NCI-H69 (cell line): ENCODE measurements at regions not wholly inside any gene's neighbourhood (a gene's known extent, or its start where the extent isn't known, plus 50 kb on each side); places are given as distances from the start of the nearest gene placed in this dataset.
"Not testable (repeated sequence)": the region's sequence is repeated elsewhere in the genome, so short reads cannot be mapped to it uniquely, and the experiment has no call there.

Experiments used
- DNase-seq: peaks from one replicate; lab custom pipeline; 2025; lab: John Stamatoyannopoulos, UW

DNA sequence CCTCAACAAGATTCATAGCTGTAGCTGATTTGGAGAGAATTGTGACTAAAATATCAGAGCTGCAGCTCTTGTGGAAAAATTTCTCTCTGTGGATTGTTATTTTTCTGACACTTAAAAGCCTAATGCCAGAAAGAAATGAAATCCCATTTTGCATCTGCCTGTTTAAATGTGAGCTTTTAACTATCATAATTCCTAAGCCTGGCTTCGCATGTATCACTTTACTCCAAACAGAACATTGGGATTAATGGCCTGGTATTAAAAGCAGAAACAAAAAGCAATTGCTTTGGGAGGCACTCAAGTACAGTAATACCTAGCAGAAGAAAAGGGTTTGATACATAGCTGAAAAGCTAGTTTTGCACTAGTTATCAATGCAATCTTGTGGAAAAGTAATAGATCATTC is 164.2 kb upstream of the FSHR start:
- no peak for DNase-seq

DNA sequence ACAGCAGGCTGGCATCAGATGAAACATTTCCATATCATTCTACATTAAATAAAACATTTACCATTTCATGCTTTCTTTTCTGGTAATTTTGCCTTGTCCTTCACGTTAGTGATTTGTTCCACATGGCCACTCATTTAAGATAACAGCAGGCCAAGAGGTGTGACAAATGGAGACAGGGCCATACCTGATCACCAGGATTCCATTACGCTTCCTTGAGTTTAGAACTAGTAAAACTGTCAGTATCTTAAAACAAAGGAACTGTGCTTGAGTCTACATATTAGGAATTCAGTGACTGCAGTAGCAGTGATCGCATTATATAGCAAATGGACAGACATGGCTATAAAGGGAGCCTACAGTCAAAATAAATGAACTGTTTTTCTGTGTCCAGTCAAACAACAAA is 155.1 kb upstream of the FSHR start:
- DNase-seq = no peak

DNA sequence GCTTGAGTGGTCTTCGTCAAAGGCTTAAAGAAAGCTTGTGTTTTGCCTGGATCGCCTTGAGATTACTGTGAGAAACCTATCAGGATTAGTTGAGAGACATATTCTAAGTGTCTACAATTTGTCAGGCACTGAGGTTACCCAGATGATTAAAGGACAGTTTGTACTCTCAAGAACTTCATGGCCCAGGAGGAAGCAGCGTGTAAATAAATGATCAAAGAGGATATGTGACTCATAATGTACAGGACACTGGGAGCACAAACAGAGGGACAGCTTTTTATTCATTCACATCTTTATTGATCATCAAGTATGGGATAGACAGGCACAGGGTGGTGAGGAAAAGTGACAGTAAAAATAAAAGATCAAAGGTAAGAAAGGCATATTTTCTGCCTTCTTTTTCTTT is 152.6 kb upstream of the FSHR start:
- DNase-seq = no peak

DNA sequence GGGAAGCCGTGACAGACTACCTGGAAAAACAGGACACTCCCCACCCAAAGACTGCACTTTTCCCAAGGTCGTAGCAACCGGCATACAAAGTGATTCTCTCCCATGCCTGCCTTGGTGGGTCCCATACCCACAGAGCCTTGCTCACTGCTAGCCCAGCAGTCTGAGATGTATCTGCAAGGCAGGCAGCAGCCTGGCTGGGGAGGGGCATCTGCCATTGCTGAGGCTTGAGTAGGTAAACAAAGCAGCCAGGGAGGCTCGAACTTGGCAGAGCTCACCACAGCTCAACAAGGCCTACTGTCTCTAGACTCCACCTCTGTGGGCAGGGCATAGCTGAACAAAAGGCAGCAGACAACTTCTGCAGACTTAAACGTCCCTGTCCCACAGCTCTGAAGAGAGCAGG is 144.4 kb upstream of the FSHR start:
- DNase-seq = not testable (repeated sequence)

DNA sequence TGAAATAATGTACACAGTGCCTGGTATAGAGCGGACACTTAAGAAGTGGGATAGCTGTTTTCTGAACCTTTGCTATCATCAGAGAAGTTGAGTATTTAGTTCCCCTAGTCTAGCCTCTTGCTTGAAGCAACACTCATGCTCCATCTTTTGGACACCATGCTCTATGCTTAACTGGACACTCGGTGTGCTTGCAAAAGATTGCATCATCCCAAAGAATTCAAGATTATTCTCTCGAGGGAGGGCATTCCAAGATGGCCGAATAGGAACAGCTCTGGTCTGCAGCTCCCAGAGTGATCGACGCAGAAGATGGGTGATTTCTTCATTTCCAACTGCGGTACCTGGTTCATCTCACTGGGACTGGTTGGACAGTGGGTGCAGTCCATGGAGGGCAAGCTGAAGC is 143.9 kb upstream of the FSHR start:
- DNase-seq = no peak

DNA sequence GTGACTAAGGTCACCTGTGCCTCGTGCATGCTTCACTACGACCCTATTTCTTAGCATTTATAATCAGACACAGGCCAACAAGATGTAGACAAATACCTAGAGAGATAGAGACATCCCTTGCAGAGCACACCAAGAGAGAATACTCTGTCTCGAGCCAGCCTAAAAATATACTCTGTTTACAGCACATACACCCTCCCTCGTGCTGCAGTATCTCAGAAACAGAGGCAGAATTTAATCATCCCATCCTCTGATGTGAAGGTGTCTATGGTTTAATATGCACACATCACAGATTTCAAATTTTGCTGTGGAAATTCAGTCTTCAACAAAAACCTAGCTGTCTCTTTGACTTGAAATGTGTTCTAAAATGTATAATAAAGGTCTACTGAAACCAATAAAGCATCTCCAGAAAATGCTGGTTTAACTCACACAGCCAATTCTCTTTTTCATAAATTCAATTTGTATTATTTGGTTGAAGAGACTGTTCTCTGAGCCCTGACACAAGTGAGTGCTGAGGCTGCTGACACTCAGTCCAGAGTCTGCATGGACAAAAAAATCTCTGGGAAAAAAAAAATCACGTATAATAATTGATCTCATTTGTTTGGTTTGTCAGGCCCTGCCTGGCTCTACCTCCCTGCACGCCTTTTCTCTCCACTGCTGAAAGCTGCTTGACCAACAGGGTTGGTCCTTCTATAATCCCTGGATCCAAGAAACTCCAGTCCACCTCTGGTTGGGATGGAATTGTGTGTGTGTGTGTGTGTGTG is 142.0 kb upstream of the FSHR start:
- DNase-seq = no peak

DNA sequence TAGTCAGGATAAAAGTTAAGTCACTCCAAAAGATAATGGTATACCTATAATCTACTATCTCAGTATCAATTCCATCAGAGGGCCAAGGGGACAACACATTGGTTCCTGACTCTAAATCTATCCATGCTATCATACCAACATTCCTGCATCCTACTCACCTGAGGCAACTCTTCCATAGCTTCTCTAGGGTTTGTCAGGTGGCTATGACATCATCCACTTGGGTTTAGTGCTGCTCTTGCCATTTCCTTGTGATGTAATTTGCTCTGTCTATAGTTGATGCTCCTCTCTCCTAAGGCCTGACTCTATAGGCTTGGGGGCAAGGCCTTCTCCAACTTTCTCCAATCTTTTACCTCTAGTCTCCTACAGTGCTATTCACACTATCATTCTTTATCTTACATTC is 139.9 kb upstream of the FSHR start:
- no peak for DNase-seq

DNA sequence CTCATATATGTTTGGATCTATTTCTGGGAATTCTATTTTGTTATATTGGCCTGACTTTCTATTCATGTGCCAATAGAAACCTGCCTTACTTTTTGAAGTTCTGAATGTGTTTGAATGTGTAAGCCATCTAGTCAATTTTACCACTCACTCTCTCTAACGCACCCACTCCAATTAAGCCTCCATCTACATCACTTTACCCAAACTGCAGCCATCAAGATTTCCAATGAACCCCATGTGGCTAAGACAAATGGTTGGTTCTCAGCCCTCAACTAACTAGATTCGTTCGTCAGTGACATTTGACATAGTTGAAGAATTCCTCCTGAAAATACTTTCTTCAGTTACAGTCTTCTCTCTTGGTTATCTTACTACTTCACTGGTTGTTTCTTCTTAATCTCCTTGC is 137.3 kb upstream of the FSHR start:
- no peak for DNase-seq

DNA sequence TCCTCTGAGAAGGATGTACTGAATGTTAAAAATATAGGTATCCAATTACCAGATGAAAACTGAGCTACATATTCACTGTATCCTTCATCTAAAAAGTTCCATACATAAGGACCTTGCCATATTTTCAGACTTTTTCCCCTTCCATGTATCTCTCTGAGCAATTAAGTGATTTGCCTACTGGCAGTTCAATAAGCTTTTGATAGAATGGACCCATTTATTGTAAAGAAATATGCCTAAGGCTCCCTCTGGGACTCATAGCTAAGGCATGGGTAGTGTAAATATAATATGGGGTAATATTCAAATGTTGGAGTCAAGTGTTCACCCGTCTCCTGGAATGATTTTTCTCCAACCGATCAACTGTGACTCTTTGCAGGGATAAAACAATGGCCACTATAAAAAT is 135.4 kb upstream of the FSHR start:
- no peak for DNase-seq

DNA sequence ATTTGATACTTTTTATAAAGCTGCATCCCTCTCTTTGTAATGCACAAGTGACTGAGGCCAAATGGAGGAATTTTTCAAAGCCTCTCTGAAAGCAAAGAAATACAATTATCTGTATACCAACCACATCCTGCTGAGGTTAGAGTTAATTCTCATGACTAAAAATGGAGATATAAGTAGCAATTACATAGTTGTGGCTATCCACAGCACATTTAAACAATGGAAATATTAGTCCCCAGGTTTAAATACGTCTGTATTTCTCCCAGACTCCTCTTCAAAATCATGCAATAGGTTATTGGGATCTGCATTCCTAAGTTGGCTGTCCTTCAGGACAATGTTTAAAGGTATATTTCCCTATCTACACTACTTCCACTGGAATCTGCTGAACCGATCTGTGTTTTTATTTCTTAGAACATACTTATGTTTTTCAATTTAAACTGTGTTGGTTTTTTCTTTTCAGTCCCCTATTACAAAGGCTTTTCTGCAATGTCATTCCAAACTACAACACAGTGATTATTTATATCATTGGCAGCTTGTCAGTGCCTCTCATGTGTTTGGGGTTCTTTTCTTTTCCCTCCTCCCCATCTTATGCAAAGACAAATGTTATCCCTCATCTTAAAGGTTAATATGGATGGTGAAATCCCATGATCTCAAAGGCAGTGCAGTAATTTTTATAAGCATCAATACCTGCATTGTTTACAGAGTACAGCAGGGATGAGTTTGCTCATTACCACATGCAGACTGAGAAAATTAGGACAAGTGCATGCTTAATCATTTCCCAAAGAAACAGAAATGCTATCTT is 134.8 kb upstream of the FSHR start:
- no peak for DNase-seq

DNA sequence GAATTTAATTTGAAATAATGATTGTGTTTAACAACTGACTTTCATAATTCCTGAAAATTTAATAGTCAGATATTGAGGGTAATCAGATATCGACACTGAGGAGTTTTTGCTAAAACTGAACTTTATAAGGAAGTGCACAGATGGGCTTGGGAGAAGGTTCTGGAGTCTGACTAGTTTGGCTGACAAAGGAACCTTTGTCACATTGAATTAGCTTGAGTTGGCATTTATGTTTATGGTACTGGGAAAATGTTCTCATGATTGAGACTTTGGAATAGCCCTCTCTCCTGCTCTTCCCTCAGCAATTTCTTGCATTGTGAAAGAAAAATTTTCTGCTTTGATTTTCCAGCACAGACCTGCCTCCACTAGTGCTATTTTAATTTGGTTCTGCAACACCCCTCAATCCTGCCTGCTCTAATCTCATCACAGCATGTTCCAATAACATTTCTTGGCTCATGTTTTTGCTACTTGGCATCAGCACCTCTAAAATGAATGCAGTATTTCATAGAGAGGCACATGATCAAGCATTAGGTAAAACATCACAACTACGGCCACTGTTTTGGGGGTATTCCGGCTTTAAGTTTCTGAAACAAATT is 133.9 kb upstream of the FSHR start:
- no peak for DNase-seq

DNA sequence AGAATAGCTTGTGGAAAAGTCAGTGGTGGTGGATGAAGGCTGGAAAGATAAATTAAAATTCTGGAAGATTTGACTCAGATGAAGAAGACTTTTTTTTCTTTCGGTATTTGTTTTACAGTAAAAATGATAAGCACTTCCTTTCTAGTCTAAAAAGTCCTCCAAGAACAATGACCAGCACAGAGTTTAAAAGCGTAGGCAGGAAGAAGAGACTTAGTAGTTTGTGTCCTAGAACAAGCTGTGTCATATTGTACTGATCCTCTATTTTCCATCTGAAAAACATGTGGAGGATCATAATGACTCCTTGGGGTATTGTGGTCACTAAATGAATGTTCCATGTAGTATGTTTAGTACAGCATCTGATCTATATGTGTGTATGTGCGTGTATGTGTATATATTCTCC is 132.4 kb upstream of the FSHR start:
- no peak for DNase-seq

DNA sequence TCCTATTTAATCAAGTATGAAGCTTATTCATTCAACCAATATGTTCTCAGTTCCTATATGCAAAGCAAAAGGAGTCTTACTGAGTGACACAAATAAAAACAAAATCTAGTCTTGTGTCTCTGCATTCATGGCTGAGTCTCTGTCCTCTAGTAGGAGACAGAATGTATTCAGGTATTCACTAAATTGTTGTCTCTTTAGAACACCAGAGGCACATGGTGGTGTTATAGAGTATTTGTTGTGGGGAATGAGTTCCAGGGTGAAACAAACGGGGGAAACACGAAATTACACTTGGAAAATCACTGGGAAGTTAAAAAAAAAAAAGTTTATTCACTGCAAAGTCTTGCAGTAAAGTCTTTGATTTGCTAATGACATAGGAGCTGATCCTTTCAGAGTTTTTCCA is 131.7 kb upstream of the FSHR start:
- DNase-seq = no peak

DNA sequence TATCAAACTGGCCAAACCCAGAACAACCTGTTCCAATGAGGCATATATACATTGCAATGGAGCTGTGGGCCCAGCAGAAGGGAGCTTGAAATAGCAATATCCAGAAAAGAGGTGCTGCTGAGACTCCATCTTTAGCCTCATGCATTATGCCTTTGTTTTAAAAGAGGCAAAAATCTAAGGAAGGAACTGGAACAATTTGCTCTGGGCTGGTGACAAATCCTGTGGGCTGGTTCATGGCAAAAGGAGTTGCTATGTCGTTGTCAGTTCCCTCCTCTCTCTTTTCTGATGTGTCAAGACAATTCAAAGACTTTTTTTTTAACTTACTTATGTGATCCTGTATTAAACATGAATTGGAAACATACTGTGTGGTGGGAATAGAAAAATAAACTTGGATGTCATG is 124.2 kb upstream of the FSHR start:
- DNase-seq = no peak

DNA sequence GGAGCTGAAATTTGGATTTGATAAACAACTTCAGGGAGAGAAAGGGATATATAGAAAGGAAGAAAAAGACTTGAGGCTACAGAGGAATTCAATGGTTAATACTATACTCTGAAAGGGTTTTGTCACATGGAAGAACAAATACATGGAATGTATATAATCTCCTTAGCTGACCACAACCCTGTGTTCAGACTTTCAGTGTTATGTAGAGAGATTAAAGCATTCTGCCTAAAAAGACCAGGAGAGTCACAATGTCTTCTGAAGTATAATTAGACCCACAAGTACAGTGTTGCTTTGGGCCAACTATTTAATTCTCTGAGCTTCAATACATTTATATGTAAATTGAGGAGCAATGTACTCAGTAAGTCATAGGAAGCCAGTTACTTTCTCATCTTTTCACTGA is 123.8 kb upstream of the FSHR start:
- no peak for DNase-seq

DNA sequence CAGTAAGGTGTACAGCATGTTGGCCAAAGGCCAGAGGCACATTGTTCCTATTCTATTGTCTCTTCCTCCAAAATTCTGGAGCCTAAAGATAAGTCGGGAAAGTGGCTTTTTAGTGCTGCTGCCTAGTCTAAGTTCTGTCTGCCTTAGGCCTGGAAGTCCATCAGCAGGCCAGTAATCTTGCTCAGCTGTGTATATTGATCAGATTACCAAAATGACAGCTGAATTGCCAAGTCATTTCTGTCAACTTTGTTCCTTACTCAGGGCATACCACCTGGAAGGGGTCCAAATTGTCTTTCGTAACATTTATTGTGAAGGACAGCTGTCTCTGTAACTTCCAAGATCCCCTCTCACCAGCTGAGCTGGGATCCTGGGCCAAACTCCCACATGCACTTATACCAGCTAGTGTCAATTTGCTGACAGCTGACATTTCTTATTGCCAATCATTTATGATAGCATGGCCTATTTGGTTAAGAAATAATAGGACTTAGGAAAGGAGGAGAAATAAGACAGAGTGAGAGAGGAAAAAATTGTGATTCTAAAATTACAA is 116.8 kb upstream of the FSHR start:
- DNase-seq = no peak

DNA sequence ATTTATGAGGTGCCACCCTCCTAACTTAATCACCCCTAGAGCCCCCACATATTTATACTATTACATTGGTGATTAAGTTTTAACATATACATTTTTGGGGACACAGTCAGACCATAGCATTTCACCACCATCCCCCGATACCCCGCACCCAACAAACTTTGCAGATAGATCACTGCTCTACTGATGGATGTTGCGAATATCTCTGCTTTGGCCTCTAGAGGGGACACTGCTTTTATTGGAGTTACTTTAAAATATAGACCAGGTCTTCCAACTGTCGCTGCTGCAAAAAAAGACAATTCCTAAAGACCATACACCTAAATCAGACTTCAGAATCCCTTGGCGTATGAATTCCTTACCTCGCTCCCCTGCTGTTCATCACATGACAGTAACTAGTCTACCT is 115.8 kb upstream of the FSHR start:
- DNase-seq = no peak

DNA sequence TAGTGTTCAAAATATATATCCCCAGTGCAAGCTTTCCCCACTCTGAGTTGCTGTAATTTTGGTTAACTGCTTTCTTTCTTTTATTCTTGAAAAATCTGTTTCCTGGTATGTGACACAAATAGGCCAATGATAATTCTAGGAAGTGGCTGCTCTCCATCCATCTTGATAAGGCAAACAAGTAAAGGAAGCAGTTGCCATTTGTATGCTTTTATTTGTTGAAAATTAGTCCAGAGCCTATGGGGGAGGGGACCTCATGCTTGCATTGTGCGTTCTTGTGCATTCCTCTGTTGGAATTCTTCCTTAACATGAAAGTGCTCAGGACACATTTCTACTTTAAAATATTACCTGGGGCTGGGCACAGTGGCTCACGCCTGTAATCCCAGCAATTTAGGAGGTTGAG is 111.2 kb upstream of the FSHR start:
- no peak for DNase-seq

DNA sequence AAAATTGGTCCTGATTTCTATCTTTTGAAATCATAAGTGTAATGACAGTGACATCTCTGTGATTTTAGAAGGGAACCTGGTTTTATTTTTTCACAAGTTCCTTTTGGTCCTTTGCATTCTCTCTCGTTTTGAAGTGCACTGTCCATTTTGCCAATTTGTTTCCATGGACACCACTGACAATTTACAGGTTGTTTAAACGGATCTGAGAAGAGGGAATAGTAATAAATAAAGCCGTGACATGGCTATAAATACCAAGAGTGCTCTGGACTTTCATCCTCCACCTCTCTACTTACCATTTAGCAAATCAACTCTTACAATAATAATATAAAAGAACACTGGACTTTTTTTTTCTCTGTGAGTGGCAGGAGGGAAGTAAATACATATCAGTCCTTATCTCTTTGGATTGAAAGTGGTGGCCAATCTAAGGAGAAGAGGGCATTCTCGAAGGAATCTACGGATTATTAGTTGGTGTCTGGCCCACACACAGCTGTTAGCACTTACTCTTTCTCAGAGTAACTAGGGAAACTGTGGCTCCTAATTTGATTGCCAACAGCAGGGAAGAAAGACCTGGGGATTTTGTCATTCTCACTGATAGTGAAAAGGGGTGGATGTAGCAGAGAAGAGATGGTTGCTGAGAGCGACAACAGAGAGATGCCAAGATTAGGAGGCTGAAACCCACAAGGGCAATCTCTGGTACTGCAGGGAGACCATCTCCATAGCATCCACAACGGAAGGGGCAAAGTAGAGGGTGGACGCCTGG is 108.7 kb upstream of the FSHR start:
- DNase-seq = no peak

DNA sequence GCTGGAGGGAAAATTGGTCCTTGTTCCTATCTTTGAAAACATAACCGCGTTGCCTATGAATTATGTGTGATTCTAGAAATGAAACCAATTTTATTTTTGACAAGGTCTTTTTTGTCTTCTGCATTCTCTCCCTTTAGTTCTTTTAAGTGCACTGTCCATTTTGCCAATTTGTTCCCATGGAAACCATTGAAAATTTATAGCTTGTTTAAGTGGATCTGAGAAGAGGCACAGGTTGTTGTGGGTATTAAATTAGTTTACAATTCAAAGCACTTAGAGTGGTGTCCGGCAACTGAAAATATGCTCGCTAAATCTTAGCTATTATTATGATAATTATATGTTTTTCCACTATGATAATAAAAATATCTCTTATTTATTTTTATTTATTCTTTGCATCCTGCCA is 107.5 kb upstream of the FSHR start:
- no peak for DNase-seq

DNA sequence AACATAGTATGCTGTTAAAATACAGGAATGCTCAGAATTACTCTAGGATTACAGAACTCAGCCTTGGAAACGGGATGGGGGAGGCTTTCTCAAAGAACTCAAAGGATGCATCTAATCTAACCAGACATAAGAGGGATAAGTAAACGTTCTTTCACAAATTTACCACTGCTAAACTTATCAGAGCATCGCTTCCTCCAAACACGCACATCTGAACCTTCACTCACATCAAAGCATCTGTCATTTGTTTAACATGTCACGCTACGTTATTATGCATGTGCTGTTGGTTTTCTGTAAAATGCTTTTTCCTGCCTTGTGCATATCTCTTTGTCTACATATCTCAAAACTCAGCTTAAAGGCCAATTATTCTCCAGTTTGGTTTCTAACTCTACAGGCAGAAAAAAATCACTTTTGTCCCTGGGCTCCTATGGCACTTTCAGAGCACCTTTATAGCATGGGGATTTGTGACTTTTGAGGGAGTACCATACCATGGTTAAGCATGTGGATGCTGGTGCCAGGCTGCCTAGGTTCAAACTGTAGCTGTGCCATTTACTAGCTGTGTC is 106.7 kb upstream of the FSHR start:
- no peak for DNase-seq

DNA sequence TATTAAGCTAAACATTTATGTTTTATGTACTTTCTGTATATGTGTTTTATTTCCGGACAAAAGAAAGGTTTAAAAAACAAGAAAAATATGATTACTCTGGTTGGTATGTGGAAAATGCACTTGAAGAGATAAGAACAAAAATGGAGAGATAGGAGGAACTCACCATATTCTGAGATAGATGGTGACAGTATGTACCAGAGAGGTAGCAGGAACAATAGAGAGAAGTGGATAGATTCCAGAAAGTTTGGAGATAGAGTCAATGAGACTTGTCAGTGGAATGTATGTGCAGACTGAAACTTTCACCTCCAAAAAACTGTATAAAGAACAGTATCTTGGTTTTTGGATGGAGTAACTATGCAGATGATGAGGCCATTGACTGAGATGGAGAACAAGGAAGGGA is 105.6 kb upstream of the FSHR start:
- DNase-seq = no peak
